H1 (cell line): ENCODE measurements at regions not wholly inside any gene's neighbourhood (a gene's known extent, or its start where the extent isn't known, plus 50 kb on each side); places are given as distances from the start of the nearest gene placed in this dataset.

Experiments
- CTCF ChIA-PET: fragments of 300-600 bp; sonication (Branson Sonifier 250); formaldehyde crosslinking; loops from one replicate; lab custom pipeline; 2021; ENCODE audit not compliant: partially characterized antibody; lab: Charles Lee
- POLR2A ChIA-PET: fragments of 300-600 bp; sonication (Branson Sonifier 250); formaldehyde crosslinking; loops from one replicate; lab custom pipeline; 2021; ENCODE audit warnings: inconsistent platforms; ENCODE audit not compliant: partially characterized antibody; lab: Charles Lee
- DNase-seq, 2 experiments: peaks; one replicate each; pipeline versions ENCODE4 v3.0.0 to v3.0.0-alpha.2; 2010 to 2022; ENCODE audit warnings: low spot score in 2 of 2, low read depth in 1 of 2, mixed read lengths in 1 of 2
- FAIRE-seq: peaks from 2 replicates; lab custom pipeline; 2011; peaks lifted over from hg19 to GRCh38; lab: Jason Lieb, UNC
- H2AFZ ChIP-seq: 2 replicates; pipeline ENCODE4 v1.8.1; 2012; ENCODE audit warnings: low read length, inconsistent platforms
- H2AK5ac ChIP-seq: 2 replicates; pipeline ENCODE4 v1.6.1; 2013; ENCODE audit warnings: low read depth, low read length
- H2BK120ac ChIP-seq: replicated peaks from 2 replicates; pipeline ENCODE3; 2013; ENCODE audit warnings: low read depth, low read length, inconsistent platforms
- H2BK12ac ChIP-seq: 2 replicates; pipeline ENCODE4 v1.6.1; 2013; ENCODE audit warnings: low read depth, low read length
- H2BK15ac ChIP-seq: 2 replicates; pipeline ENCODE4 v1.6.1; 2013; ENCODE audit warnings: low read length
- H2BK20ac ChIP-seq: 2 replicates; pipeline ENCODE4 v1.6.1; 2013; ENCODE audit warnings: low read length
- H2BK5ac ChIP-seq: 2 replicates; pipeline ENCODE4 v1.6.1; 2013; ENCODE audit warnings: low read depth, low read length
- H3K14ac ChIP-seq: 2 replicates; pipeline ENCODE4 v1.6.1; 2013; ENCODE audit warnings: inconsistent platforms; ENCODE audit not compliant: insufficient read length
- H3K18ac ChIP-seq: 2 replicates; pipeline ENCODE4 v1.6.1; 2013; ENCODE audit warnings: low read length; ENCODE audit errors: extremely low read depth
- H3K23ac ChIP-seq: 2 replicates; pipeline ENCODE4 v1.6.1; 2013; ENCODE audit warnings: inconsistent platforms; ENCODE audit not compliant: insufficient read length
- H3K23me2 ChIP-seq: 2 replicates; pipeline ENCODE4 v1.6.1; 2013; ENCODE audit warnings: low read depth, low read length
- H3K27ac ChIP-seq: 2 replicates; pipeline ENCODE4 v1.6.1; 2011; ENCODE audit warnings: low read depth, low read length, inconsistent platforms
- H3K27me3 ChIP-seq, 4 experiments: replicated peaks in 1 of 4; 1 replicate in 1 of 4; 2 replicates in 3 of 4; pipeline versions ENCODE4 v1.6.1 to v1.8.1; 2011 to 2013; ENCODE audit warnings: low read length in 3 of 4, mild to moderate bottlenecking in 3 of 4, inconsistent platforms in 2 of 4, mixed read lengths in 2 of 4, moderate library complexity in 1 of 4; ENCODE audit not compliant: control insufficient read depth in 3 of 4, insufficient read depth in 3 of 4; ENCODE audit errors: extremely low read depth in 1 of 4
- H3K36me3 ChIP-seq, 4 experiments: 2 replicates each; pipeline versions ENCODE4 v1.6.1 to v1.8.1; 2011 to 2013; ENCODE audit warnings: mild to moderate bottlenecking in 4 of 4, low read length in 3 of 4, moderate library complexity in 2 of 4, control low read depth in 1 of 4, inconsistent platforms in 1 of 4; ENCODE audit not compliant: insufficient read depth in 4 of 4, control insufficient read depth in 2 of 4
- H3K4ac ChIP-seq: replicated peaks from 2 replicates; pipeline ENCODE3; 2013; ENCODE audit warnings: low read length, low read depth, mixed read lengths, inconsistent platforms; ENCODE audit not compliant: insufficient read length
- H3K4me1 ChIP-seq, 4 experiments: replicated peaks in 1 of 4; 1 replicate in 1 of 4; 2 replicates in 3 of 4; pipeline versions ENCODE4 v1.6.1 to v1.8.1; 2011 to 2013; ENCODE audit warnings: low read length in 3 of 4, inconsistent platforms in 2 of 4, mixed read lengths in 1 of 4; ENCODE audit not compliant: insufficient read depth in 4 of 4, control insufficient read depth in 3 of 4
- H3K4me2 ChIP-seq, 2 experiments: 2 replicates each; pipeline versions ENCODE4 v1.6.1 to v1.8.1; 2011 to 2013; ENCODE audit warnings: low read depth in 2 of 2, low read length in 2 of 2, control low read depth in 1 of 2, inconsistent platforms in 1 of 2, mild to moderate bottlenecking in 1 of 2; ENCODE audit not compliant: insufficient read depth in 1 of 2
- H3K4me3 ChIP-seq, 4 experiments: fragments of 200-600, 300-600 bp in 1 of 4; sonication (generic), shearing (Covaris generic), sonication (Bioruptor Twin) in 1 of 4; 2 replicates each; pipeline versions ENCODE4 v1.5.1 to v1.8.1; 2011 to 2016; ENCODE audit warnings: low read length in 4 of 4, low read depth in 3 of 4, control low read depth in 2 of 4, inconsistent platforms in 2 of 4, mild to moderate bottlenecking in 2 of 4, mixed read lengths in 1 of 4, moderate library complexity in 1 of 4; ENCODE audit not compliant: insufficient read depth in 2 of 4; ENCODE audit errors: extremely low read depth in 1 of 4
- H3K56ac ChIP-seq: replicated peaks from 2 replicates; pipeline ENCODE3; 2013; ENCODE audit warnings: low read depth, mild to moderate bottlenecking, mixed read lengths, low read length, inconsistent platforms; ENCODE audit not compliant: insufficient read length
- H3K79me1 ChIP-seq: 2 replicates; pipeline ENCODE4 v1.6.1; 2013; ENCODE audit warnings: low read depth, low read length, control low read depth
- H3K79me2 ChIP-seq, 2 experiments: 2 replicates each; pipeline versions ENCODE4 v1.6.1 to v1.8.1; 2012 to 2013; ENCODE audit warnings: low read length in 2 of 2, mild to moderate bottlenecking in 2 of 2, inconsistent platforms in 1 of 2; ENCODE audit not compliant: insufficient read depth in 2 of 2, control insufficient read depth in 1 of 2
- H3K9ac ChIP-seq, 4 experiments: replicated peaks in 1 of 4; 1 replicate in 1 of 4; 2 replicates in 3 of 4; pipeline versions ENCODE4 v1.6.1 to v1.8.1; 2011 to 2013; ENCODE audit warnings: low read depth in 3 of 4, low read length in 3 of 4, control low read depth in 2 of 4, mild to moderate bottlenecking in 2 of 4, moderate library complexity in 2 of 4, inconsistent platforms in 1 of 4; ENCODE audit errors: extremely low read depth in 1 of 4
- H3K9me3 ChIP-seq, 2 experiments: 2 replicates each; pipeline versions ENCODE4 v1.6.1 to v1.8.1; 2012 to 2013; ENCODE audit warnings: mild to moderate bottlenecking in 2 of 2, moderate library complexity in 2 of 2, control low read depth in 1 of 2, inconsistent platforms in 1 of 2, low read depth in 1 of 2, low read length in 1 of 2, mixed read lengths in 1 of 2; ENCODE audit not compliant: insufficient read depth in 2 of 2
- H4K20me1 ChIP-seq, 2 experiments: replicated peaks in 1 of 2; 2 replicates each; pipeline versions ENCODE3 to v1.8.1; 2011 to 2013; ENCODE audit warnings: inconsistent platforms in 2 of 2, low read length in 2 of 2, mild to moderate bottlenecking in 1 of 2; ENCODE audit not compliant: insufficient read depth in 2 of 2, control insufficient read depth in 1 of 2
- H4K5ac ChIP-seq: 2 replicates; pipeline ENCODE4 v1.6.1; 2013; ENCODE audit warnings: low read length, low read depth, mixed read lengths, inconsistent platforms; ENCODE audit not compliant: insufficient read length
- H4K8ac ChIP-seq: 2 replicates; pipeline ENCODE4 v1.8.0; 2013; ENCODE audit warnings: mild to moderate bottlenecking, moderate library complexity, low read length, inconsistent platforms; ENCODE audit not compliant: insufficient read depth; ENCODE audit errors: extremely low read depth
- H4K91ac ChIP-seq: replicated peaks from 2 replicates; pipeline ENCODE3; 2013; ENCODE audit warnings: low read length, mixed read lengths, inconsistent platforms; ENCODE audit not compliant: insufficient read length
- WGBS, 2 experiments: shearing (Covaris generic) in 1 of 2; methylation state at CpG; one replicate each; pipeline versions ENCODE4 v1.1.6 to v1.1.7; 2013 to 2015; ENCODE audit warnings: low lambda C conversion rate in 2 of 2, mixed read lengths in 2 of 2, inconsistent platforms in 1 of 2, low coverage in 1 of 2, missing lambda C conversion rate in 1 of 2; ENCODE audit not compliant: insufficient replicate concordance in 2 of 2, insufficient coverage in 1 of 2, insufficient read length in 1 of 2; ENCODE audit errors: extremely low coverage in 1 of 2, missing lambda C conversion rate in 1 of 2; 5-methylcytosine and 5-hydroxymethylcytosine counted together
- TF ChIP-seq, protein P1 (sequence below): fragments of 300-600 bp; sonication (generic); IDR thresholded peaks from 2 replicates; pipeline ENCODE4 v1.7.1; 2012; ENCODE audit warnings: low read length, moderate library complexity, mild to moderate bottlenecking, inconsistent platforms; ENCODE audit not compliant: insufficient replicate concordance

DNA sequence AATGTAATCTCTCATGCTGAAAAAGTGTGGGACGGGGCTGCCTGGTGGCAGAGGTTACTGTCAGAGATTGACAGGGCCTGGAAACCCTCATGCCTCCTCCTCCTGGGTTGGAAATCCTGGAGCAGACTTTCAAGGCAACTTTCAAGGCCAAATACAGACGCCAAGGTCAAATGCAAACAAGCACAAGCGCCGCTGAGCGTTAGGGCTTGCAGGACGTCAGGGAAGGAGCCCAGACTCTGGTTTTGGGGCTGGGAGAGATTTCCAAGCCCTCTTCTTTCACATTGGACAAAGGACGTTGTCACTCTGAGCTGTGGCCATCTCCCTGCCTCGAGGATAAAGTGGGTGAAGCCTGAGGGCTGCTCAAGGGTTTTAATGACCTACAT, 120.1 kb downstream of the TWIST2 start:
- H3K4ac ChIP-seq, result no peak overlapping the region
- H3K4me1 ChIP-seq, result no peaks in the 10 kb centered on the region; a peak in 1 of 7 replicates
- no peak overlapping the region for H2AK5ac ChIP-seq
- H3K9me3 ChIP-seq, result no peaks in the 10 kb centered on the region
- FAIRE-seq (no peak), DNase-seq (no peak)
- no peak overlapping the region for H3K27ac ChIP-seq
- H3K27me3 ChIP-seq, result peaks cover 0 to 14% (median 7%) of the 10 kb centered on the region in 4 experiments; a peak in 4 of 7 replicates
- H2BK15ac ChIP-seq, result no peak overlapping the region
- ChIA-PET POLR2A (no interaction called here), CTCF (no interaction called here)
- no peak overlapping the region for H3K18ac ChIP-seq
- no peak overlapping the region for H3K4me2 ChIP-seq
- H3K79me1 ChIP-seq, result no peaks in the 10 kb centered on the region
- no peak overlapping the region for H2BK12ac ChIP-seq
- no peak overlapping the region for H4K91ac ChIP-seq
- no peaks in the 10 kb centered on the region for H4K20me1 ChIP-seq
- no peak overlapping the region for H2AFZ ChIP-seq
- no peak overlapping the region for H3K4me3 ChIP-seq
- no peak overlapping the region for H2BK120ac ChIP-seq
- H3K36me3 ChIP-seq, result no peaks in the 10 kb centered on the region
- H3K56ac ChIP-seq, result no peak overlapping the region
- no peak overlapping the region for H2BK5ac ChIP-seq
- H3K9ac ChIP-seq, result no peak overlapping the region
- no peak overlapping the region for H4K8ac ChIP-seq
- H2BK20ac ChIP-seq, result no peak overlapping the region
- no peak overlapping the region for H4K5ac ChIP-seq
- no peak overlapping the region for H3K14ac ChIP-seq
- H3K23me2 ChIP-seq, result no peaks in the 10 kb centered on the region
- H3K79me2 ChIP-seq, result no peaks in the 10 kb centered on the region
- H3K23ac ChIP-seq, result no peak overlapping the region
- WGBS, 2 experiments, result 82% methylated on average over 8 of the region's 8 CpGs; no CpG with 5 or more reads in 1 of the 2 experiments
- TF ChIP-seq, protein P1, sequence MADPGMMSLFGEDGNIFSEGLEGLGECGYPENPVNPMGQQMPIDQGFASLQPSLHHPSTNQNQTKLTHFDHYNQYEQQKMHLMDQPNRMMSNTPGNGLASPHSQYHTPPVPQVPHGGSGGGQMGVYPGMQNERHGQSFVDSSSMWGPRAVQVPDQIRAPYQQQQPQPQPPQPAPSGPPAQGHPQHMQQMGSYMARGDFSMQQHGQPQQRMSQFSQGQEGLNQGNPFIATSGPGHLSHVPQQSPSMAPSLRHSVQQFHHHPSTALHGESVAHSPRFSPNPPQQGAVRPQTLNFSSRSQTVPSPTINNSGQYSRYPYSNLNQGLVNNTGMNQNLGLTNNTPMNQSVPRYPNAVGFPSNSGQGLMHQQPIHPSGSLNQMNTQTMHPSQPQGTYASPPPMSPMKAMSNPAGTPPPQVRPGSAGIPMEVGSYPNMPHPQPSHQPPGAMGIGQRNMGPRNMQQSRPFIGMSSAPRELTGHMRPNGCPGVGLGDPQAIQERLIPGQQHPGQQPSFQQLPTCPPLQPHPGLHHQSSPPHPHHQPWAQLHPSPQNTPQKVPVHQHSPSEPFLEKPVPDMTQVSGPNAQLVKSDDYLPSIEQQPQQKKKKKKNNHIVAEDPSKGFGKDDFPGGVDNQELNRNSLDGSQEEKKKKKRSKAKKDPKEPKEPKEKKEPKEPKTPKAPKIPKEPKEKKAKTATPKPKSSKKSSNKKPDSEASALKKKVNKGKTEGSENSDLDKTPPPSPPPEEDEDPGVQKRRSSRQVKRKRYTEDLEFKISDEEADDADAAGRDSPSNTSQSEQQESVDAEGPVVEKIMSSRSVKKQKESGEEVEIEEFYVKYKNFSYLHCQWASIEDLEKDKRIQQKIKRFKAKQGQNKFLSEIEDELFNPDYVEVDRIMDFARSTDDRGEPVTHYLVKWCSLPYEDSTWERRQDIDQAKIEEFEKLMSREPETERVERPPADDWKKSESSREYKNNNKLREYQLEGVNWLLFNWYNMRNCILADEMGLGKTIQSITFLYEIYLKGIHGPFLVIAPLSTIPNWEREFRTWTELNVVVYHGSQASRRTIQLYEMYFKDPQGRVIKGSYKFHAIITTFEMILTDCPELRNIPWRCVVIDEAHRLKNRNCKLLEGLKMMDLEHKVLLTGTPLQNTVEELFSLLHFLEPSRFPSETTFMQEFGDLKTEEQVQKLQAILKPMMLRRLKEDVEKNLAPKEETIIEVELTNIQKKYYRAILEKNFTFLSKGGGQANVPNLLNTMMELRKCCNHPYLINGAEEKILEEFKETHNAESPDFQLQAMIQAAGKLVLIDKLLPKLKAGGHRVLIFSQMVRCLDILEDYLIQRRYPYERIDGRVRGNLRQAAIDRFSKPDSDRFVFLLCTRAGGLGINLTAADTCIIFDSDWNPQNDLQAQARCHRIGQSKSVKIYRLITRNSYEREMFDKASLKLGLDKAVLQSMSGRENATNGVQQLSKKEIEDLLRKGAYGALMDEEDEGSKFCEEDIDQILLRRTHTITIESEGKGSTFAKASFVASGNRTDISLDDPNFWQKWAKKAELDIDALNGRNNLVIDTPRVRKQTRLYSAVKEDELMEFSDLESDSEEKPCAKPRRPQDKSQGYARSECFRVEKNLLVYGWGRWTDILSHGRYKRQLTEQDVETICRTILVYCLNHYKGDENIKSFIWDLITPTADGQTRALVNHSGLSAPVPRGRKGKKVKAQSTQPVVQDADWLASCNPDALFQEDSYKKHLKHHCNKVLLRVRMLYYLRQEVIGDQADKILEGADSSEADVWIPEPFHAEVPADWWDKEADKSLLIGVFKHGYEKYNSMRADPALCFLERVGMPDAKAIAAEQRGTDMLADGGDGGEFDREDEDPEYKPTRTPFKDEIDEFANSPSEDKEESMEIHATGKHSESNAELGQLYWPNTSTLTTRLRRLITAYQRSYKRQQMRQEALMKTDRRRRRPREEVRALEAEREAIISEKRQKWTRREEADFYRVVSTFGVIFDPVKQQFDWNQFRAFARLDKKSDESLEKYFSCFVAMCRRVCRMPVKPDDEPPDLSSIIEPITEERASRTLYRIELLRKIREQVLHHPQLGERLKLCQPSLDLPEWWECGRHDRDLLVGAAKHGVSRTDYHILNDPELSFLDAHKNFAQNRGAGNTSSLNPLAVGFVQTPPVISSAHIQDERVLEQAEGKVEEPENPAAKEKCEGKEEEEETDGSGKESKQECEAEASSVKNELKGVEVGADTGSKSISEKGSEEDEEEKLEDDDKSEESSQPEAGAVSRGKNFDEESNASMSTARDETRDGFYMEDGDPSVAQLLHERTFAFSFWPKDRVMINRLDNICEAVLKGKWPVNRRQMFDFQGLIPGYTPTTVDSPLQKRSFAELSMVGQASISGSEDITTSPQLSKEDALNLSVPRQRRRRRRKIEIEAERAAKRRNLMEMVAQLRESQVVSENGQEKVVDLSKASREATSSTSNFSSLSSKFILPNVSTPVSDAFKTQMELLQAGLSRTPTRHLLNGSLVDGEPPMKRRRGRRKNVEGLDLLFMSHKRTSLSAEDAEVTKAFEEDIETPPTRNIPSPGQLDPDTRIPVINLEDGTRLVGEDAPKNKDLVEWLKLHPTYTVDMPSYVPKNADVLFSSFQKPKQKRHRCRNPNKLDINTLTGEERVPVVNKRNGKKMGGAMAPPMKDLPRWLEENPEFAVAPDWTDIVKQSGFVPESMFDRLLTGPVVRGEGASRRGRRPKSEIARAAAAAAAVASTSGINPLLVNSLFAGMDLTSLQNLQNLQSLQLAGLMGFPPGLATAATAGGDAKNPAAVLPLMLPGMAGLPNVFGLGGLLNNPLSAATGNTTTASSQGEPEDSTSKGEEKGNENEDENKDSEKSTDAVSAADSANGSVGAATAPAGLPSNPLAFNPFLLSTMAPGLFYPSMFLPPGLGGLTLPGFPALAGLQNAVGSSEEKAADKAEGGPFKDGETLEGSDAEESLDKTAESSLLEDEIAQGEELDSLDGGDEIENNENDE, result no peak
